SK-N-SH treated with all-trans-retinoic acid at 6 μM for 48 hours (cell line): ENCODE measurements at regions not wholly inside any gene's neighbourhood (a gene's known extent, or its start where the extent isn't known, plus 50 kb on each side); places are given as distances from the start of the nearest gene placed in this dataset.

Experiments
- ATAC-seq: fragments of 200-7000 bp; cut with Tn5 transposase; 3 replicates; pipeline ENCODE4 v1.9.1; 2020; ENCODE audit warnings: mild to moderate bottlenecking, moderate library complexity
- ARNTL ChIP-seq: fragments of 450-650 bp; formaldehyde crosslinking; IDR thresholded peaks from 2 replicates; pipeline ENCODE4 v1.5.0; 2020; ENCODE audit warnings: low read depth, mild to moderate bottlenecking, moderate library complexity, borderline replicate concordance
- BACH2 ChIP-seq: fragments of 250-450 bp; sonication (Bioruptor Pico); IDR thresholded peaks from 2 replicates; pipeline ENCODE4 v1.9.0; 2021; ENCODE audit warnings: mild to moderate bottlenecking, borderline replicate concordance
- CREB5 ChIP-seq: fragments of 250-450 bp; sonication (Bioruptor Pico); IDR thresholded peaks from 2 replicates; pipeline ENCODE4 v1.5.1; 2020; ENCODE audit warnings: low read depth, mild to moderate bottlenecking, moderate library complexity
- CSDC2 ChIP-seq: fragments of 250-450 bp; sonication (Bioruptor Pico); IDR thresholded peaks from 2 replicates; pipeline ENCODE4 v1.5.0; 2020; ENCODE audit warnings: mild to moderate bottlenecking, moderate library complexity
- CSRNP3 ChIP-seq: fragments of 250-450 bp; sonication (Bioruptor Pico); IDR thresholded peaks from 2 replicates; pipeline ENCODE4 v1.5.1; 2021; ENCODE audit warnings: mild to moderate bottlenecking, moderate library complexity
- ESRRG ChIP-seq: fragments of 250-450 bp; sonication (Bioruptor Pico); IDR thresholded peaks from 2 replicates; pipeline ENCODE4 v1.6.1; 2021; ENCODE audit warnings: mild to moderate bottlenecking
- GLIS3 ChIP-seq: fragments of 250-450 bp; sonication (Bioruptor Pico); IDR thresholded peaks from 2 replicates; pipeline ENCODE4 v1.5.0; 2020; ENCODE audit warnings: mild to moderate bottlenecking, moderate library complexity
- ISL1 ChIP-seq: fragments of 250-450 bp; sonication (Bioruptor Pico); IDR thresholded peaks from 2 replicates; pipeline ENCODE4 v2.1.2; 2022; ENCODE audit warnings: mild to moderate bottlenecking, moderate library complexity
- PATZ1 ChIP-seq: fragments of 250-450 bp; sonication (Bioruptor Pico); IDR thresholded peaks from 2 replicates; pipeline ENCODE4 v1.8.0; 2020; ENCODE audit warnings: mild to moderate bottlenecking, moderate library complexity, borderline replicate concordance
- POU6F1 ChIP-seq: fragments of 250-450 bp; sonication (Bioruptor Pico); IDR thresholded peaks from 2 replicates; pipeline ENCODE4 v1.8.0; 2021; ENCODE audit warnings: low read depth, mild to moderate bottlenecking, moderate library complexity, borderline replicate concordance
- PPARA ChIP-seq: fragments of 250-450 bp; sonication (Bioruptor Pico); IDR thresholded peaks from 2 replicates; pipeline ENCODE4 v1.5.0; 2020; ENCODE audit warnings: mild to moderate bottlenecking, borderline replicate concordance
- RARB ChIP-seq: fragments of 250-450 bp; sonication (Bioruptor Pico); IDR thresholded peaks from 2 replicates; pipeline ENCODE4 v1.8.0; 2021; ENCODE audit warnings: mild to moderate bottlenecking, moderate library complexity
- TCF4 ChIP-seq: fragments of 250-450 bp; sonication (Bioruptor Pico); IDR thresholded peaks from 2 replicates; pipeline ENCODE4 v1.8.0; 2021; ENCODE audit warnings: mild to moderate bottlenecking, moderate library complexity, borderline replicate concordance
- TOX ChIP-seq: fragments of 250-450 bp; sonication (Bioruptor Pico); IDR thresholded peaks from 2 replicates; pipeline ENCODE4 v1.8.0; 2021; ENCODE audit warnings: mild to moderate bottlenecking, moderate library complexity, borderline replicate concordance
- TSHZ2 ChIP-seq: fragments of 250-450 bp; sonication (Bioruptor Pico); IDR thresholded peaks from 2 replicates; pipeline ENCODE4 v1.5.0; 2020; ENCODE audit warnings: mild to moderate bottlenecking, moderate library complexity
- ZC3H10 ChIP-seq: fragments of 250-450 bp; sonication (Bioruptor Pico); IDR thresholded peaks from 2 replicates; pipeline ENCODE4 v1.5.1; 2021; ENCODE audit warnings: mild to moderate bottlenecking, moderate library complexity
- ZFP3 ChIP-seq: fragments of 250-450 bp; sonication (Bioruptor Pico); IDR thresholded peaks from 2 replicates; pipeline ENCODE4 v1.5.0; 2020; ENCODE audit warnings: mild to moderate bottlenecking, moderate library complexity
- ZFP30 ChIP-seq: fragments of 450-650 bp; formaldehyde crosslinking; IDR thresholded peaks from 2 replicates; pipeline ENCODE4 v1.5.0; 2022; ENCODE audit warnings: mild to moderate bottlenecking, moderate library complexity
- ZNF565 ChIP-seq: fragments of 450-650 bp; formaldehyde crosslinking; conservative IDR thresholded peaks from 2 replicates; pipeline ENCODE4 v1.5.0; 2020; ENCODE audit warnings: low read depth, mild to moderate bottlenecking, moderate library complexity
- ZNF70 ChIP-seq: fragments of 450-650 bp; formaldehyde crosslinking; IDR thresholded peaks from 2 replicates; pipeline ENCODE4 v1.5.0; 2020; ENCODE audit warnings: mild to moderate bottlenecking, moderate library complexity
- ZNF8 ChIP-seq: fragments of 450-650 bp; formaldehyde crosslinking; IDR thresholded peaks from 2 replicates; pipeline ENCODE4 v1.5.0; 2020; ENCODE audit warnings: mild to moderate bottlenecking, moderate library complexity

- no peak for TF ChIP-seq ZFP30 (CRISPR knock-in tag)
- ATAC-seq: no peak
These were observed 109.2 kb downstream of the BASP1 start for GRCh38 chr5:17326600-17327037.

GRCh38 chr5:17327048-17327625 is 109.7 kb downstream of the BASP1 start:
- no peak for TF ChIP-seq ZNF565 (CRISPR knock-in tag)
- no peak for TF ChIP-seq POU6F1 (CRISPR knock-in tag)
- TF ChIP-seq ZC3H10: no peak
- TF ChIP-seq TOX (CRISPR knock-in tag): no peak
- TF ChIP-seq CREB5: no peak
- no peak for TF ChIP-seq ARNTL (CRISPR knock-in tag)
- TF ChIP-seq GLIS3 (CRISPR knock-in tag): no peak
- TF ChIP-seq ZFP30 (CRISPR knock-in tag): no peak
- TF ChIP-seq ZNF8 (CRISPR knock-in tag): no peak
- no peak for TF ChIP-seq CSRNP3 (CRISPR knock-in tag)
- TF ChIP-seq ZNF70 (CRISPR knock-in tag): no peak
- no peak for TF ChIP-seq CSDC2 (CRISPR knock-in tag)
- TF ChIP-seq ESRRG (CRISPR knock-in tag): no peak
- no peak for TF ChIP-seq ISL1
- no peak for TF ChIP-seq ZFP3
- TF ChIP-seq TCF4: no peak
- ATAC-seq: no peak

GRCh38 chr5:17329571-17329970 is 112.1 kb downstream of the BASP1 start:
- no peak for TF ChIP-seq GLIS3 (CRISPR knock-in tag)
- TF ChIP-seq ZNF565 (CRISPR knock-in tag): no peak
- TF ChIP-seq ZNF70 (CRISPR knock-in tag): no peak
- TF ChIP-seq CSDC2 (CRISPR knock-in tag): no peak
- TF ChIP-seq RARB: no peak
- no peak for TF ChIP-seq TSHZ2
- no peak for TF ChIP-seq BACH2 (CRISPR knock-in tag)
- no peak for TF ChIP-seq TOX (CRISPR knock-in tag)
- TF ChIP-seq ARNTL (CRISPR knock-in tag): no peak
- no peak for TF ChIP-seq TCF4
- TF ChIP-seq ESRRG (CRISPR knock-in tag): no peak
- TF ChIP-seq POU6F1 (CRISPR knock-in tag): no peak
- no peak for TF ChIP-seq PPARA (CRISPR knock-in tag)
- TF ChIP-seq ISL1: no peak
- TF ChIP-seq PATZ1 (CRISPR knock-in tag): no peak
- no peak for TF ChIP-seq CSRNP3 (CRISPR knock-in tag)
- TF ChIP-seq, all 23 proteins: peak for 0
- ATAC-seq: no peak
